ENCODE measurements at regions not wholly inside any gene's neighbourhood (a gene's known extent, or its start where the extent isn't known, plus 50 kb on each side); places are given as distances from the start of the nearest gene placed in this dataset.

GRCh38 chr1:220363196-220363837, 91.1 kb upstream of the RAB3GAP2 start (continued):
- TF ChIP-seq, protein P1, sequence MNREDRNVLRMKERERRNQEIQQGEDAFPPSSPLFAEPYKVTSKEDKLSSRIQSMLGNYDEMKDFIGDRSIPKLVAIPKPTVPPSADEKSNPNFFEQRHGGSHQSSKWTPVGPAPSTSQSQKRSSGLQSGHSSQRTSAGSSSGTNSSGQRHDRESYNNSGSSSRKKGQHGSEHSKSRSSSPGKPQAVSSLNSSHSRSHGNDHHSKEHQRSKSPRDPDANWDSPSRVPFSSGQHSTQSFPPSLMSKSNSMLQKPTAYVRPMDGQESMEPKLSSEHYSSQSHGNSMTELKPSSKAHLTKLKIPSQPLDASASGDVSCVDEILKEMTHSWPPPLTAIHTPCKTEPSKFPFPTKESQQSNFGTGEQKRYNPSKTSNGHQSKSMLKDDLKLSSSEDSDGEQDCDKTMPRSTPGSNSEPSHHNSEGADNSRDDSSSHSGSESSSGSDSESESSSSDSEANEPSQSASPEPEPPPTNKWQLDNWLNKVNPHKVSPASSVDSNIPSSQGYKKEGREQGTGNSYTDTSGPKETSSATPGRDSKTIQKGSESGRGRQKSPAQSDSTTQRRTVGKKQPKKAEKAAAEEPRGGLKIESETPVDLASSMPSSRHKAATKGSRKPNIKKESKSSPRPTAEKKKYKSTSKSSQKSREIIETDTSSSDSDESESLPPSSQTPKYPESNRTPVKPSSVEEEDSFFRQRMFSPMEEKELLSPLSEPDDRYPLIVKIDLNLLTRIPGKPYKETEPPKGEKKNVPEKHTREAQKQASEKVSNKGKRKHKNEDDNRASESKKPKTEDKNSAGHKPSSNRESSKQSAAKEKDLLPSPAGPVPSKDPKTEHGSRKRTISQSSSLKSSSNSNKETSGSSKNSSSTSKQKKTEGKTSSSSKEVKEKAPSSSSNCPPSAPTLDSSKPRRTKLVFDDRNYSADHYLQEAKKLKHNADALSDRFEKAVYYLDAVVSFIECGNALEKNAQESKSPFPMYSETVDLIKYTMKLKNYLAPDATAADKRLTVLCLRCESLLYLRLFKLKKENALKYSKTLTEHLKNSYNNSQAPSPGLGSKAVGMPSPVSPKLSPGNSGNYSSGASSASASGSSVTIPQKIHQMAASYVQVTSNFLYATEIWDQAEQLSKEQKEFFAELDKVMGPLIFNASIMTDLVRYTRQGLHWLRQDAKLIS (CRISPR knock-in tag; IDR thresholded peaks at IDR 0.05): no peak
- TF ChIP-seq ARHGAP35 (IDR thresholded peaks at IDR 0.05; ENCODE audit: partially characterized antibody) (no peak), THRAP3 (IDR thresholded peaks at IDR 0.05; ENCODE audit: borderline replicate concordance) (no peak), NFYB (IDR thresholded peaks at IDR 0.05; ENCODE audit: extremely low read depth, insufficient read length) (no peak), SMAD2 (IDR thresholded peaks at IDR 0.05; ENCODE audit: low read depth, low read length) (no peak), ZNF354B (CRISPR knock-in tag; IDR thresholded peaks at IDR 0.05) (no peak), REST (IDR thresholded peaks at IDR 0.05; ENCODE audit: borderline replicate concordance) (no peak), REST (CRISPR knock-in tag; IDR thresholded peaks at IDR 0.05; ENCODE audit: low read depth) (no peak), TAL1 (IDR thresholded peaks at IDR 0.05) (no peak)

All from K562 (cell line).